Neural cell (in vitro differentiated cells): ENCODE measurements at regions not wholly inside any gene's neighbourhood (a gene's known extent, or its start where the extent isn't known, plus 50 kb on each side); places are given as distances from the start of the nearest gene placed in this dataset.

Experiments used
- CTCF ChIP-seq: fragments of 450-650 bp; IDR thresholded peaks from 2 replicates; pipeline ENCODE4 v1.5.1; 2014; ENCODE audit warnings: antibody characterized with exemption, mild to moderate bottlenecking, moderate library complexity; ENCODE audit not compliant: poor library complexity, severe bottlenecking
- POLR2AphosphoS5 ChIP-seq: IDR thresholded peaks from 2 replicates; pipeline ENCODE4 v1.6.1; 2012
- SMC3 ChIP-seq: fragments of 450-650 bp; conservative IDR thresholded peaks from 2 replicates; pipeline ENCODE4 v1.6.1; 2014; ENCODE audit warnings: antibody characterized with exemption, mild to moderate bottlenecking, moderate library complexity; ENCODE audit not compliant: poor library complexity
- TF ChIP-seq, protein P1 (sequence below): IDR thresholded peaks from 2 replicates; pipeline ENCODE4 v1.6.1; 2012; ENCODE audit warnings: borderline replicate concordance

- TF ChIP-seq POLR2AphosphoS5 (no peak), CTCF (no peak), SMC3 (no peak)
- TF ChIP-seq, protein P1, sequence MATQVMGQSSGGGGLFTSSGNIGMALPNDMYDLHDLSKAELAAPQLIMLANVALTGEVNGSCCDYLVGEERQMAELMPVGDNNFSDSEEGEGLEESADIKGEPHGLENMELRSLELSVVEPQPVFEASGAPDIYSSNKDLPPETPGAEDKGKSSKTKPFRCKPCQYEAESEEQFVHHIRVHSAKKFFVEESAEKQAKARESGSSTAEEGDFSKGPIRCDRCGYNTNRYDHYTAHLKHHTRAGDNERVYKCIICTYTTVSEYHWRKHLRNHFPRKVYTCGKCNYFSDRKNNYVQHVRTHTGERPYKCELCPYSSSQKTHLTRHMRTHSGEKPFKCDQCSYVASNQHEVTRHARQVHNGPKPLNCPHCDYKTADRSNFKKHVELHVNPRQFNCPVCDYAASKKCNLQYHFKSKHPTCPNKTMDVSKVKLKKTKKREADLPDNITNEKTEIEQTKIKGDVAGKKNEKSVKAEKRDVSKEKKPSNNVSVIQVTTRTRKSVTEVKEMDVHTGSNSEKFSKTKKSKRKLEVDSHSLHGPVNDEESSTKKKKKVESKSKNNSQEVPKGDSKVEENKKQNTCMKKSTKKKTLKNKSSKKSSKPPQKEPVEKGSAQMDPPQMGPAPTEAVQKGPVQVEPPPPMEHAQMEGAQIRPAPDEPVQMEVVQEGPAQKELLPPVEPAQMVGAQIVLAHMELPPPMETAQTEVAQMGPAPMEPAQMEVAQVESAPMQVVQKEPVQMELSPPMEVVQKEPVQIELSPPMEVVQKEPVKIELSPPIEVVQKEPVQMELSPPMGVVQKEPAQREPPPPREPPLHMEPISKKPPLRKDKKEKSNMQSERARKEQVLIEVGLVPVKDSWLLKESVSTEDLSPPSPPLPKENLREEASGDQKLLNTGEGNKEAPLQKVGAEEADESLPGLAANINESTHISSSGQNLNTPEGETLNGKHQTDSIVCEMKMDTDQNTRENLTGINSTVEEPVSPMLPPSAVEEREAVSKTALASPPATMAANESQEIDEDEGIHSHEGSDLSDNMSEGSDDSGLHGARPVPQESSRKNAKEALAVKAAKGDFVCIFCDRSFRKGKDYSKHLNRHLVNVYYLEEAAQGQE = no peak
These were observed 264.4 kb upstream of the ITM2A start for GRCh38 chrX:79631526-79631925.
